Astrocyte (in vitro differentiated cells and primary cell): ENCODE measurements at regions not wholly inside any gene's neighbourhood (a gene's known extent, or its start where the extent isn't known, plus 50 kb on each side); places are given as distances from the start of the nearest gene placed in this dataset.
"Not testable (repeated sequence)": the region's sequence is repeated elsewhere in the genome, so short reads cannot be mapped to it uniquely, and the experiment has no call there.

ENCODE experiments used
- DNase-seq: peaks from one replicate; pipeline ENCODE4 v3.0.0-alpha.2; 2010; ENCODE audit warnings: low read depth
- FAIRE-seq: peaks from 2 replicates; lab custom pipeline; 2011; peaks lifted over from hg19 to GRCh38; lab: Jason Lieb, UNC
- H2AFZ ChIP-seq: 2 replicates; pipeline ENCODE4 v1.6.0; 2012; ENCODE audit warnings: low read depth, low read length, inconsistent platforms
- H3K27ac ChIP-seq: 2 replicates; pipeline ENCODE4 v1.5.1; 2011; ENCODE audit warnings: low read depth, low read length, inconsistent platforms
- H3K27me3 ChIP-seq: 2 replicates; pipeline ENCODE4 v1.6.0; 2011; ENCODE audit warnings: low read length, inconsistent platforms; ENCODE audit not compliant: insufficient read depth
- H3K36me3 ChIP-seq: 2 replicates; pipeline ENCODE4 v1.5.1; 2011; ENCODE audit warnings: low read length, inconsistent platforms; ENCODE audit not compliant: insufficient read depth
- H3K4me1 ChIP-seq: 2 replicates; pipeline ENCODE4 v1.5.1; 2011; ENCODE audit warnings: low read length, inconsistent platforms; ENCODE audit not compliant: insufficient read depth
- H3K4me2 ChIP-seq: 2 replicates; pipeline ENCODE4 v1.6.0; 2012; ENCODE audit warnings: low read length, inconsistent platforms
- H3K4me3 ChIP-seq: 2 replicates; pipeline ENCODE4 v1.5.1; 2011; ENCODE audit warnings: low read depth, mild to moderate bottlenecking, low read length, inconsistent platforms; ENCODE audit not compliant: insufficient read depth
- H3K79me2 ChIP-seq: 2 replicates; pipeline ENCODE4 v1.6.0; 2012; ENCODE audit warnings: mild to moderate bottlenecking, low read length, inconsistent platforms; ENCODE audit not compliant: insufficient read depth
- H3K9ac ChIP-seq: 2 replicates; pipeline ENCODE4 v1.6.0; 2012; ENCODE audit warnings: mild to moderate bottlenecking, low read length, inconsistent platforms
- H3K9me3 ChIP-seq: 2 replicates; pipeline ENCODE4 v1.5.1; 2012; ENCODE audit warnings: low read depth, mild to moderate bottlenecking, low read length, inconsistent platforms; ENCODE audit not compliant: insufficient read depth
- H4K20me1 ChIP-seq: 2 replicates; pipeline ENCODE4 v1.6.0; 2012; ENCODE audit warnings: low read length, inconsistent platforms; ENCODE audit not compliant: insufficient read depth
- H3K27ac Mint-ChIP-seq: one replicate; pipeline ENCODE4 v1.8.0; 2021; ENCODE audit warnings: mild to moderate bottlenecking, mixed read lengths; ENCODE audit not compliant: unreplicated experiment
- H3K27me3 Mint-ChIP-seq: one replicate; pipeline ENCODE4 v1.8.0; 2021; ENCODE audit warnings: low read depth, mixed read lengths; ENCODE audit not compliant: unreplicated experiment
- H3K36me3 Mint-ChIP-seq: one replicate; pipeline ENCODE4 v1.8.0; 2021; ENCODE audit warnings: low read depth, mixed read lengths; ENCODE audit not compliant: unreplicated experiment
- H3K4me1 Mint-ChIP-seq: one replicate; pipeline ENCODE4 v1.8.0; 2021; ENCODE audit warnings: low read depth, mixed read lengths; ENCODE audit not compliant: unreplicated experiment
- H3K4me3 Mint-ChIP-seq: one replicate; pipeline ENCODE4 v1.8.0; 2021; ENCODE audit warnings: mild to moderate bottlenecking, moderate library complexity, mixed read lengths; ENCODE audit not compliant: unreplicated experiment
- H3K9me3 Mint-ChIP-seq: one replicate; pipeline ENCODE4 v1.8.0; 2021; ENCODE audit warnings: mild to moderate bottlenecking, mixed read lengths; ENCODE audit not compliant: unreplicated experiment
- CTCF ChIP-seq: IDR thresholded peaks from 2 replicates; pipeline ENCODE4 v1.5.1; 2011; ENCODE audit warnings: low read depth, mild to moderate bottlenecking, inconsistent platforms, low read length, moderate library complexity; ENCODE audit not compliant: insufficient read depth
- EZH2 ChIP-seq: IDR thresholded peaks from 2 replicates; pipeline ENCODE4 v1.6.1; 2012; ENCODE audit warnings: mild to moderate bottlenecking, low read length, inconsistent platforms; ENCODE audit not compliant: insufficient read depth

DNA sequence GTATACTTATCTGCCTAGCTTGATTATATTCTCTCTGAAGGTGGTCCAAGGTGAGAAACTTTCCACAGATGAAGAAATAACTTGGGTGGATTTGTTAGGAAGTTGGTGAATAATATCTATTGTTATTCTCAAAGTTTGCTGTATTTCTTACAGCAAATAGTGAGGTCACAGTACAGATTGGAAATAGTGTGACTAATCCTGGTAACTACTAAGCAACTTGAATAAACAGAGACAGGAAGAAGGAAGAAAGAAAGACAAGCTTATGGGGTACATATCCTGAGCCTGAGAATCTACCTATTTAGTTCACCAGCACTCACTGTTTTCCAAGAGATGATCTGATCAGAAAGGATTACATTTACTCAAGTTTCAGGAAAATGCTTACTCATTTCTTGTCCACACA lies 1416.1 kb downstream of the RPA4 start:
- Histone ChIP-seq H3K79me2 (no peaks in the 10 kb centered on the region), H4K20me1 (no peaks in the 10 kb centered on the region), H3K4me2 (no peak overlapping the region), H2AFZ (no peak overlapping the region), H3K9ac (no peak overlapping the region), H3K4me3 (no peak overlapping the region), H3K27ac (no peak overlapping the region), H3K4me1 (no peaks in the 10 kb centered on the region), H3K9me3 (no peaks in the 10 kb centered on the region), H3K27me3 (no peaks in the 10 kb centered on the region), H3K36me3 (no peaks in the 10 kb centered on the region)
- no peaks in the 10 kb centered on the region for H3K36me3 Mint-ChIP-seq
- no peak overlapping the region for H3K27ac Mint-ChIP-seq
- DNase-seq = peak; percentile 3
- no peaks in the 10 kb centered on the region for H3K9me3 Mint-ChIP-seq
- no peaks in the 10 kb centered on the region for H3K4me1 Mint-ChIP-seq
- TF ChIP-seq CTCF (no peak), EZH2 (no peak)
- no peak overlapping the region for H3K4me3 Mint-ChIP-seq
- peak; percentile 83 for FAIRE-seq
- H3K27me3 Mint-ChIP-seq = no peaks in the 10 kb centered on the region

DNA sequence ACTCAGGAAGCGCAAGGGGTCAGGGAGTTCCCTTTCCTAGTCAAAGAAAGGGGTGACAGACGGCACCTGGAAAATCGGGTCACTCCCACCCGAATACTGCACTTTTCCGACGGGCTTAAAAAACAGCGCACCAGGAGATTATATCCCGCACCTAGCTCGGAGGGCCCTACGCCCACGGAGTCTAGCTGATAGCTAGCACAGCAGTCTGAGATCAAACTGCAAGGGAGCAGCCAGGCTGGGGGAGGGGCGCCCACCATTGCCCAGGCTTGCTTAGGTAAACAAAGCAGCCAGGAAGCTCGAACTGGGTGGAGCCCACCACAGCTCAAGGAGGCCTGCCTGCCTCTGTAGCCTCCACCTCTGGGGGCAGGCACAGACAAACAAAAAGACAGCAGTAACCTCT lies 1416.8 kb downstream of the RPA4 start:
- not testable (repeated sequence) for H3K4me1 ChIP-seq, H3K27ac Mint-ChIP-seq, H3K79me2 ChIP-seq, H3K4me1 Mint-ChIP-seq, DNase-seq, H2AFZ ChIP-seq, H3K36me3 Mint-ChIP-seq, H3K27ac ChIP-seq, H3K27me3 ChIP-seq, H3K4me3 Mint-ChIP-seq, H3K4me2 ChIP-seq, H3K4me3 ChIP-seq, H3K9me3 ChIP-seq, H3K9ac ChIP-seq, H3K9me3 Mint-ChIP-seq, H3K36me3 ChIP-seq, H3K27me3 Mint-ChIP-seq, H4K20me1 ChIP-seq, FAIRE-seq

DNA sequence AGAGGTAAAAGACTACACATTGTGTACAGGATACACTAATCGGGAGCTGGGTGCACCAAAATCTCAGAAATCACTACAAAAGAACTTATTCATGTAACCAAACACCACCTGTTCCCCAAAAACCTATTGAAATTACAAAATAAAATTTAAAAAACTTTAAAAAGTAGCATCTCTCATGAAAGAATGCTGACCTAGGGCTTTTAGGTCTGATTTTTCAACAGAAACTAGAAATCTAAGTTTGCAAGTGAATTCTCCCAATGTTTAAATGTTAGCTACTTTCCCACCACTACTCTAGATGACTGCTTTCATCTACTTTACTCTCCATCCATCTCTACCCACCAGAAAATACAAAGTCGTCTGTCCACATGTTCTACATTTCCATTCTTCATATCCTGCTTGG lies 1447.7 kb downstream of the RPA4 start:
- Mint-ChIP-seq H3K36me3 (no peaks in the 10 kb centered on the region), H3K4me1 (no peaks in the 10 kb centered on the region), H3K4me3 (no peak overlapping the region), H3K9me3 (no peaks in the 10 kb centered on the region), H3K27ac (no peak overlapping the region), H3K27me3 (peaks cover 1% of the 10 kb centered on the region)
- Histone ChIP-seq H3K79me2 (no peaks in the 10 kb centered on the region), H3K9ac (no peak overlapping the region), H2AFZ (no peak overlapping the region), H3K36me3 (no peaks in the 10 kb centered on the region), H4K20me1 (no peaks in the 10 kb centered on the region), H3K4me3 (no peak overlapping the region), H3K4me2 (no peak overlapping the region), H3K9me3 (no peaks in the 10 kb centered on the region), H3K27me3 (no peaks in the 10 kb centered on the region), H3K4me1 (no peaks in the 10 kb centered on the region), H3K27ac (no peak overlapping the region)
- FAIRE-seq (no peak), DNase-seq (no peak)
- TF ChIP-seq EZH2 (no peak), CTCF (no peak)
